SU-DHL-6 (cell line): ENCODE measurements at regions not wholly inside any gene's neighbourhood (a gene's known extent, or its start where the extent isn't known, plus 50 kb on each side); places are given as distances from the start of the nearest gene placed in this dataset.

ENCODE experiments used
- EZH2phosphoT487 ChIP-seq: fragments of 200-600 bp; sonication (generic), shearing (Covaris generic); conservative IDR thresholded peaks from 2 replicates; pipeline ENCODE4 v1.6.1; 2018; ENCODE audit warnings: mild to moderate bottlenecking, antibody characterized with exemption, low read length, moderate library complexity, mixed read lengths
- TF ChIP-seq, protein P1 (sequence below): fragments of 200-600 bp; sonication (generic); IDR thresholded peaks from one replicate; pipeline ENCODE4 v1.5.1; 2017; ENCODE audit warnings: antibody characterized with exemption, mild to moderate bottlenecking, low read length, moderate library complexity; ENCODE audit not compliant: insufficient read depth, poor library complexity, severe bottlenecking

GRCh38 chr3:135788146-135788545, 177.4 kb upstream of the PPP2R3A start:
- TF ChIP-seq, protein P1, sequence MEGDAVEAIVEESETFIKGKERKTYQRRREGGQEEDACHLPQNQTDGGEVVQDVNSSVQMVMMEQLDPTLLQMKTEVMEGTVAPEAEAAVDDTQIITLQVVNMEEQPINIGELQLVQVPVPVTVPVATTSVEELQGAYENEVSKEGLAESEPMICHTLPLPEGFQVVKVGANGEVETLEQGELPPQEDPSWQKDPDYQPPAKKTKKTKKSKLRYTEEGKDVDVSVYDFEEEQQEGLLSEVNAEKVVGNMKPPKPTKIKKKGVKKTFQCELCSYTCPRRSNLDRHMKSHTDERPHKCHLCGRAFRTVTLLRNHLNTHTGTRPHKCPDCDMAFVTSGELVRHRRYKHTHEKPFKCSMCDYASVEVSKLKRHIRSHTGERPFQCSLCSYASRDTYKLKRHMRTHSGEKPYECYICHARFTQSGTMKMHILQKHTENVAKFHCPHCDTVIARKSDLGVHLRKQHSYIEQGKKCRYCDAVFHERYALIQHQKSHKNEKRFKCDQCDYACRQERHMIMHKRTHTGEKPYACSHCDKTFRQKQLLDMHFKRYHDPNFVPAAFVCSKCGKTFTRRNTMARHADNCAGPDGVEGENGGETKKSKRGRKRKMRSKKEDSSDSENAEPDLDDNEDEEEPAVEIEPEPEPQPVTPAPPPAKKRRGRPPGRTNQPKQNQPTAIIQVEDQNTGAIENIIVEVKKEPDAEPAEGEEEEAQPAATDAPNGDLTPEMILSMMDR = no peak
- no peak for TF ChIP-seq EZH2phosphoT487
